ENCODE measurements at regions not wholly inside any gene's neighbourhood (a gene's known extent, or its start where the extent isn't known, plus 50 kb on each side); places are given as distances from the start of the nearest gene placed in this dataset.

DNA sequence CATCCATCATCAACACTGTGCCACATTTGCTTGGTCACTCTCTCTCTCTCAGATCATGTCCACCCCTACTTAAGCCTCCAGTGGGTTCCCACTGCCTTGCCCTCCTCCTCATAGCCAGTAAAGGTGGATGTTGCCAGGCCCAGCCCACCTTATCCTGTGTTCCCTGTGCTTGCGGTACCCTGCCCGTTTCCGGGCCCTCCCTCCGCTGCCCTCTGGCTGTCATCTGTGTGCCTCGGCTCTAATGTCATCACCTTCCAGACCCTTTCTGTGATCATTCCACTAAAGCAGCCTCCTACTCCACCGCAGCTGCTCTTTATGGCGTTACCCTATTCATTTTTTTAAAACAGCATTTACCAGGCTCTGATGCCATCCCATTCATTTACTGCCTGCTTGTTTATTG lies 305.7 kb upstream of the SKOR2 start:
- Histone ChIP-seq H3K36me3 (ENCODE audit: low read depth) (no peaks in the 10 kb centered on the region), H3K9me3 (no peaks in the 10 kb centered on the region), H3K4me3 (no peak overlapping the region), H3K4me1 (ENCODE audit: low read depth) (no peaks in the 10 kb centered on the region)
- ATAC-seq, result no peak
- intact Hi-C loops (cut with DNase I, micrococcal nuclease), result no loop called here
- TF ChIP-seq, protein P1, sequence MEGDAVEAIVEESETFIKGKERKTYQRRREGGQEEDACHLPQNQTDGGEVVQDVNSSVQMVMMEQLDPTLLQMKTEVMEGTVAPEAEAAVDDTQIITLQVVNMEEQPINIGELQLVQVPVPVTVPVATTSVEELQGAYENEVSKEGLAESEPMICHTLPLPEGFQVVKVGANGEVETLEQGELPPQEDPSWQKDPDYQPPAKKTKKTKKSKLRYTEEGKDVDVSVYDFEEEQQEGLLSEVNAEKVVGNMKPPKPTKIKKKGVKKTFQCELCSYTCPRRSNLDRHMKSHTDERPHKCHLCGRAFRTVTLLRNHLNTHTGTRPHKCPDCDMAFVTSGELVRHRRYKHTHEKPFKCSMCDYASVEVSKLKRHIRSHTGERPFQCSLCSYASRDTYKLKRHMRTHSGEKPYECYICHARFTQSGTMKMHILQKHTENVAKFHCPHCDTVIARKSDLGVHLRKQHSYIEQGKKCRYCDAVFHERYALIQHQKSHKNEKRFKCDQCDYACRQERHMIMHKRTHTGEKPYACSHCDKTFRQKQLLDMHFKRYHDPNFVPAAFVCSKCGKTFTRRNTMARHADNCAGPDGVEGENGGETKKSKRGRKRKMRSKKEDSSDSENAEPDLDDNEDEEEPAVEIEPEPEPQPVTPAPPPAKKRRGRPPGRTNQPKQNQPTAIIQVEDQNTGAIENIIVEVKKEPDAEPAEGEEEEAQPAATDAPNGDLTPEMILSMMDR (IDR thresholded peaks at IDR 0.05), result no peak
- no peak for DNase-seq

- TF ChIP-seq, protein P1 (IDR thresholded peaks at IDR 0.05), result no peak
- ATAC-seq (no peak), DNase-seq (no peak)
- Histone ChIP-seq H3K4me3 (no peak overlapping the region), H3K9me3 (no peaks in the 10 kb centered on the region), H3K36me3 (ENCODE audit: low read depth) (no peaks in the 10 kb centered on the region), H3K4me1 (ENCODE audit: low read depth) (no peaks in the 10 kb centered on the region)
- intact Hi-C loops (cut with DNase I, micrococcal nuclease), result no loop called here
Measured at GRCh38 chr18:47552783-47553182, 301.3 kb upstream of the SKOR2 start.

GRCh38 chr18:47550611-47551010 lies 299.2 kb upstream of the SKOR2 start:
- ATAC-seq (no peak), DNase-seq (no peak)
- no peaks in the 10 kb centered on the region for H3K4me1 ChIP-seq (ENCODE audit: low read depth)
- no peaks in the 10 kb centered on the region for H3K36me3 ChIP-seq (ENCODE audit: low read depth)
- intact Hi-C loops (cut with DNase I, micrococcal nuclease), result no loop called here
- no peaks in the 10 kb centered on the region for H3K9me3 ChIP-seq
- TF ChIP-seq, protein P1 (IDR thresholded peaks at IDR 0.05), result no peak
- H3K4me3 ChIP-seq, result no peak overlapping the region

DNA sequence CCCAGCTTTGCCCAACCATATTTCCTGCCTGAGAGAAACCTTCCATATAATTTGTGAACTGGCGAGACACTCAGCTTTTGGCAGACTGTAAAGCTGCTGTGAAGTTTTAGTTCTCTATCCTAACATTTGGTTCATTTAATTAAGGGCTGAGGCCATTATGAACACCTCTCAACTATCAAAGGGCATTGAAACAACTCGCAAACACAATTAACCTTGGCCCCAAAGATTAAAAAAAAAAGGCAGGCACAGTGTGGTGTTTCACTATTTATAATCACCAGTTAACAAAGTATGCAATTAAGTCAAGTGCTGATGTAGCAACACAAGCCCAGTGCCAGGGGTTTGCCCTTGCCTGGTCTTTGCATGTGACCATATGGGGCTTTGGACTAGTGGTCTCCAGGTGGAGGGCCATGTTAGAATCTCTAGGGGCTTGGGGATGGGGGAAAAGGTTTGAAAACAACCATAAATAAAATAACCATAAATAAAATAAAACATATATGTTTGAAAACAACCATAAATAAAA lies 297.6 kb upstream of the SKOR2 start:
- no peak for DNase-seq
- no peaks in the 10 kb centered on the region for H3K36me3 ChIP-seq (ENCODE audit: low read depth)
- no peak for ATAC-seq
- intact Hi-C loops (cut with DNase I, micrococcal nuclease), result no loop called here
- no peak overlapping the region for H3K4me3 ChIP-seq
- TF ChIP-seq, protein P1 (IDR thresholded peaks at IDR 0.05), result no peak
- H3K4me1 ChIP-seq (ENCODE audit: low read depth), result no peaks in the 10 kb centered on the region
- no peaks in the 10 kb centered on the region for H3K9me3 ChIP-seq

GRCh38 chr18:47547539-47548202 lies 296.2 kb upstream of the SKOR2 start:
- TF ChIP-seq, protein P1 (IDR thresholded peaks at IDR 0.05), result no peak

More at GRCh38 chr18:47547539-47548202, 296.2 kb upstream of the SKOR2 start:
- Histone ChIP-seq H3K4me1 (ENCODE audit: low read depth) (no peaks in the 10 kb centered on the region), H3K9me3 (no peaks in the 10 kb centered on the region), H3K4me3 (no peak overlapping the region), H3K36me3 (ENCODE audit: low read depth) (no peaks in the 10 kb centered on the region)
- ATAC-seq (no peak), DNase-seq (no peak)
- intact Hi-C loops (cut with DNase I, micrococcal nuclease), result no loop called here
